Panc1 (cell line): ENCODE measurements at regions not wholly inside any gene's neighbourhood (a gene's known extent, or its start where the extent isn't known, plus 50 kb on each side); places are given as distances from the start of the nearest gene placed in this dataset.

ENCODE experiments used
- ATAC-seq: fragments of 200-7000 bp; cut with Tn5 transposase; 2 replicates; pipeline ENCODE4 v1.9.1; 2020; ENCODE audit warnings: mild to moderate bottlenecking, moderate library complexity
- BruUV-seq: library from RNA; stranded (reverse); fragments of 400-500 nt; replicated peaks from 2 replicates; lab custom pipeline; 2021; lab: Mats Ljungman, UMichigan
- CTCF ChIA-PET: fragments of 300-600 bp; sonication (Branson Sonifier 250); formaldehyde crosslinking; loops from one replicate; lab custom pipeline; 2022; ENCODE audit warnings: antibody characterized with exemption; lab: Charles Lee
- POLR2A ChIA-PET: fragments of 300-600 bp; sonication (Branson Sonifier 250); formaldehyde crosslinking; loops from one replicate; lab custom pipeline; 2022; ENCODE audit warnings: antibody characterized with exemption; lab: Charles Lee
- DNase-seq: peaks from one replicate; pipeline ENCODE4 v3.0.0-alpha.2; 2010; ENCODE audit warnings: low read depth, low spot score
- H3K27ac ChIP-seq: 2 replicates; pipeline ENCODE4 v1.5.1; 2011; ENCODE audit warnings: mild to moderate bottlenecking, low read length, inconsistent platforms
- H3K27me3 ChIP-seq: fragments of 200-500 bp; sonication (Bioruptor generic); 2 replicates; pipeline ENCODE4 v1.6.0; 2014; ENCODE audit warnings: low read length, inconsistent platforms; ENCODE audit not compliant: control insufficient read depth, insufficient read depth
- H3K36me3 ChIP-seq: fragments of 200-500 bp; sonication (Bioruptor generic); 2 replicates; pipeline ENCODE4 v1.5.1; 2014; ENCODE audit warnings: inconsistent platforms, mild to moderate bottlenecking, low read length, moderate library complexity; ENCODE audit not compliant: control insufficient read depth, insufficient read depth
- H3K4me1 ChIP-seq: 2 replicates; pipeline ENCODE4 v1.5.1; 2011; ENCODE audit warnings: inconsistent platforms, mild to moderate bottlenecking, low read length, moderate library complexity; ENCODE audit not compliant: control insufficient read depth, insufficient read depth
- H3K4me3 ChIP-seq, 2 experiments: 2 replicates each; pipeline ENCODE4 v1.5.1; 2011 to 2012; ENCODE audit warnings: low read depth in 2 of 2, low read length in 2 of 2, mild to moderate bottlenecking in 2 of 2, inconsistent platforms in 1 of 2, moderate library complexity in 1 of 2
- H3K9me3 ChIP-seq: fragments of 200-500 bp; sonication (Bioruptor generic); 2 replicates; pipeline ENCODE4 v1.5.1; 2014; ENCODE audit warnings: low read depth, mild to moderate bottlenecking, inconsistent platforms, low read length, moderate library complexity; ENCODE audit not compliant: control insufficient read depth, insufficient read depth
- CTCF ChIP-seq: fragments of 450-650 bp; IDR thresholded peaks from 2 replicates; pipeline ENCODE4 v1.5.1; 2017; ENCODE audit warnings: mild to moderate bottlenecking
- POLR2AphosphoS5 ChIP-seq: IDR thresholded peaks from 2 replicates; pipeline ENCODE4 v1.6.1; 2012; ENCODE audit warnings: mild to moderate bottlenecking, low read depth, low read length, moderate library complexity
- SIN3A ChIP-seq: IDR thresholded peaks from 2 replicates; pipeline ENCODE4 v1.6.1; 2012; ENCODE audit warnings: low read depth, mild to moderate bottlenecking, low read length, moderate library complexity, borderline replicate concordance; ENCODE audit not compliant: insufficient read depth
- TCF7L2 ChIP-seq: IDR thresholded peaks from 2 replicates; pipeline ENCODE4 v1.6.1; 2011; ENCODE audit warnings: mild to moderate bottlenecking, low read depth, low read length, inconsistent platforms
- in situ Hi-C: cut with HindIII; loops from 2 replicates; pipeline ENCODE4 v1.10.0; 2016; ENCODE audit warnings: low sequenced_read_pairs, low pct_unique_long_range_greater_than_20kb
- intact Hi-C: fragments of 100-400 bp; cut with micrococcal nuclease; formaldehyde crosslinking; loops from one replicate; pipeline ENCODE4 v1.10.0; 2022; ENCODE audit not compliant: unreplicated experiment
- TF ChIP-seq, protein P1 (sequence below), 2 experiments: IDR thresholded peaks; 2 replicates each; pipeline ENCODE4 v1.6.1; 2011 to 2012; ENCODE audit warnings: low read depth in 2 of 2, control low read depth in 1 of 2, low read length in 1 of 2, mild to moderate bottlenecking in 1 of 2, moderate library complexity in 1 of 2; ENCODE audit not compliant: insufficient read depth in 1 of 2

DNA sequence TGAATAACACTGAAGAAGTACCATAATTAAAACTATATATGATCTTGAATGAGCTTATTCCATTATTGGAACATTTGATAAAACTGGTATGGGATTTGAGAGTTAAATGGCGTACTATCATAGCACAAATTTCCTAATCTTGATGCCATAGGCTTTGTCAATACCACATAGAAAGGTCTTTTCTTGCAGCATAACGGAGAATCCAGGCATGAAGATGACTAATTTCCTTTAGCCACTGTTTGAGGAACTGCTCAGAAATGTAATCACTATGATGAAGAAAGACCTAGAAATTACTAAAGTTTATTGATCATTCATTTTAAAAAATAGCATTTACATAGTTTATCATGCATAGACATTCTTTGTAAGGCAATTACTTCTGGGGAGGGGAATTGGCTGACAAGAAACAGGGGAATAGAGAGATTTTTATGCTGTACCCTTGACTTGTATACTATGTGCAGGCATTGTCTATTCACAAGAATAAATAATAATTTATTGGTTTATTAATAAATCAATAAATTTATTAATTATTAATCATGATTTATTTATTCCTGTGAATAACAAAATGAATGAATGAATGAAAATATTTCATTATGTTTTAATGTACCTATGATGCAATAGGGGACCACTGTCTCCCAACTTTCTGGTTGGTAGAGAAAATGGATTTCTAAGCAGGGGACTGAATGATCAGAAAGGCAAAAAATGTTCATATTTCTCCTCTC is 2676.6 kb downstream of the PCDH9 start:
- intact Hi-C loops (no loop called here), in situ Hi-C loops (no loop called here)
- Histone ChIP-seq H3K27ac (no peak overlapping the region), H3K4me1 (no peaks in the 10 kb centered on the region), H3K36me3 (no peaks in the 10 kb centered on the region), H3K4me3 (no peak overlapping the region), H3K9me3 (no peaks in the 10 kb centered on the region), H3K27me3 (no peaks in the 10 kb centered on the region)
- TF ChIP-seq SIN3A = no peak
- TF ChIP-seq POLR2AphosphoS5 = no peak
- no peak for TF ChIP-seq TCF7L2
- TF ChIP-seq, protein P1, sequence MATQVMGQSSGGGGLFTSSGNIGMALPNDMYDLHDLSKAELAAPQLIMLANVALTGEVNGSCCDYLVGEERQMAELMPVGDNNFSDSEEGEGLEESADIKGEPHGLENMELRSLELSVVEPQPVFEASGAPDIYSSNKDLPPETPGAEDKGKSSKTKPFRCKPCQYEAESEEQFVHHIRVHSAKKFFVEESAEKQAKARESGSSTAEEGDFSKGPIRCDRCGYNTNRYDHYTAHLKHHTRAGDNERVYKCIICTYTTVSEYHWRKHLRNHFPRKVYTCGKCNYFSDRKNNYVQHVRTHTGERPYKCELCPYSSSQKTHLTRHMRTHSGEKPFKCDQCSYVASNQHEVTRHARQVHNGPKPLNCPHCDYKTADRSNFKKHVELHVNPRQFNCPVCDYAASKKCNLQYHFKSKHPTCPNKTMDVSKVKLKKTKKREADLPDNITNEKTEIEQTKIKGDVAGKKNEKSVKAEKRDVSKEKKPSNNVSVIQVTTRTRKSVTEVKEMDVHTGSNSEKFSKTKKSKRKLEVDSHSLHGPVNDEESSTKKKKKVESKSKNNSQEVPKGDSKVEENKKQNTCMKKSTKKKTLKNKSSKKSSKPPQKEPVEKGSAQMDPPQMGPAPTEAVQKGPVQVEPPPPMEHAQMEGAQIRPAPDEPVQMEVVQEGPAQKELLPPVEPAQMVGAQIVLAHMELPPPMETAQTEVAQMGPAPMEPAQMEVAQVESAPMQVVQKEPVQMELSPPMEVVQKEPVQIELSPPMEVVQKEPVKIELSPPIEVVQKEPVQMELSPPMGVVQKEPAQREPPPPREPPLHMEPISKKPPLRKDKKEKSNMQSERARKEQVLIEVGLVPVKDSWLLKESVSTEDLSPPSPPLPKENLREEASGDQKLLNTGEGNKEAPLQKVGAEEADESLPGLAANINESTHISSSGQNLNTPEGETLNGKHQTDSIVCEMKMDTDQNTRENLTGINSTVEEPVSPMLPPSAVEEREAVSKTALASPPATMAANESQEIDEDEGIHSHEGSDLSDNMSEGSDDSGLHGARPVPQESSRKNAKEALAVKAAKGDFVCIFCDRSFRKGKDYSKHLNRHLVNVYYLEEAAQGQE (IDR thresholded peaks at IDR 0.05; ENCODE audit: insufficient read depth in 1 of 2, low read depth in 2 of 2, low read length in 1 of 2) = no peak
- no peak for TF ChIP-seq CTCF
- DNase-seq (no peak), ATAC-seq (no peak)
- CTCF ChIA-PET = no interaction called here
- POLR2A ChIA-PET = no interaction called here
- no TSS peak for BruUV-seq

GRCh38 chr13:64551755-64552154 is 2678.4 kb downstream of the PCDH9 start:
- BruUV-seq = no TSS peak
- intact Hi-C loops (no loop called here), in situ Hi-C loops (no loop called here)
- H3K4me3 ChIP-seq = no peak overlapping the region
- no peaks in the 10 kb centered on the region for H3K4me1 ChIP-seq
- H3K9me3 ChIP-seq = no peaks in the 10 kb centered on the region
- no peak for ATAC-seq
- no peaks in the 10 kb centered on the region for H3K36me3 ChIP-seq
- DNase-seq = no peak
- H3K27me3 ChIP-seq = no peaks in the 10 kb centered on the region
- ChIA-PET CTCF (no interaction called here), POLR2A (no interaction called here)
- no peak overlapping the region for H3K27ac ChIP-seq
- TF ChIP-seq TCF7L2 (no peak), POLR2AphosphoS5 (no peak)

DNA sequence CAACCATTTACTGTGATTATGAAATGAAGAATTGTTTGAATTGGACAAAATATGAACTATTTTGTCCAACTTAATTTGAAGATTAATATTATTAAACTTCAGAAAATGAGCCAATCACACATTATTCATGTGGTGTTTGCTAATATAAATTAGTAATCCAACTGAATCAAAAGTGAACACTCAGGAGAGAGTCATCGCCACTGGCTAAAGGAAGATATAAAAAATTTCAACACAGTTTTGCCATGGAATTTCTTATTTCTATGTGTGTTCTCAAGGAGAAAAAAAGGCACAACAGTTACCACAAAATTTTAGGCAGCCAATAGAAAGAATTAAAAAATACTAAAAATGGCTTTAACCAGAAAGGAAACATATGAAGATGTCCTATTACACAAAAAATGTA is 2683.8 kb downstream of the PCDH9 start:
- ChIA-PET CTCF (no interaction called here), POLR2A (no interaction called here)
- DNase-seq (no peak), ATAC-seq (no peak)
- H3K9me3 ChIP-seq = no peaks in the 10 kb centered on the region
- H3K4me3 ChIP-seq = no peak overlapping the region
- intact Hi-C loops (no loop called here), in situ Hi-C loops (no loop called here)
- H3K36me3 ChIP-seq = no peaks in the 10 kb centered on the region
- TF ChIP-seq SIN3A (no peak), TCF7L2 (no peak), CTCF (no peak), POLR2AphosphoS5 (no peak)
- TF ChIP-seq, protein P1 (IDR thresholded peaks at IDR 0.05; ENCODE audit: insufficient read depth in 1 of 2, low read depth in 2 of 2, low read length in 1 of 2) = no peak
- H3K27ac ChIP-seq = no peak overlapping the region
- no peaks in the 10 kb centered on the region for H3K27me3 ChIP-seq
- BruUV-seq = no TSS peak
- H3K4me1 ChIP-seq = no peaks in the 10 kb centered on the region
